Endothelial cell of umbilical vein (primary cell): ENCODE measurements at regions not wholly inside any gene's neighbourhood (a gene's known extent, or its start where the extent isn't known, plus 50 kb on each side); places are given as distances from the start of the nearest gene placed in this dataset.

ENCODE experiments used
- EZH2 ChIP-seq: IDR thresholded peaks from 2 replicates; pipeline ENCODE4 v1.6.1; 2012; ENCODE audit warnings: borderline replicate concordance, low read depth, mild to moderate bottlenecking, moderate library complexity, low read length, inconsistent platforms; ENCODE audit not compliant: severe bottlenecking
- FOS ChIP-seq: IDR thresholded peaks from 2 replicates; pipeline ENCODE4 v1.6.1; 2011; ENCODE audit warnings: mild to moderate bottlenecking, low read length, moderate library complexity, borderline replicate concordance; ENCODE audit not compliant: insufficient read depth
- JUN ChIP-seq: IDR thresholded peaks from 2 replicates; pipeline ENCODE4 v1.6.1; 2011; ENCODE audit warnings: borderline replicate concordance, low read depth; ENCODE audit not compliant: insufficient read length, insufficient read depth
- MYC ChIP-seq: IDR thresholded peaks from one replicate; pipeline ENCODE4 v1.6.1; 2011; ENCODE audit warnings: mild to moderate bottlenecking, low read depth, low read length
- POLR2A ChIP-seq: IDR thresholded peaks from 2 replicates; pipeline ENCODE4 v1.6.1; 2012; ENCODE audit warnings: low read depth, mild to moderate bottlenecking, control low read depth, low read length
- POLR2AphosphoS5 ChIP-seq: IDR thresholded peaks from 2 replicates; pipeline ENCODE4 v1.6.1; 2012; ENCODE audit warnings: low read depth, mild to moderate bottlenecking, control low read depth, low read length, moderate library complexity; ENCODE audit not compliant: insufficient read depth
- TF ChIP-seq, protein P1 (sequence below), 2 donors: IDR thresholded peaks; 1 replicate in 1 of 2; 2 replicates in 1 of 2; pipeline ENCODE4 v1.5.1; 2011; ENCODE audit warnings: low read length in 2 of 2, mild to moderate bottlenecking in 2 of 2, moderate library complexity in 2 of 2, control low read depth in 1 of 2, inconsistent platforms in 1 of 2, low read depth in 1 of 2; ENCODE audit not compliant: insufficient read depth in 1 of 2; ENCODE audit errors: extremely low read depth in 1 of 2

DNA sequence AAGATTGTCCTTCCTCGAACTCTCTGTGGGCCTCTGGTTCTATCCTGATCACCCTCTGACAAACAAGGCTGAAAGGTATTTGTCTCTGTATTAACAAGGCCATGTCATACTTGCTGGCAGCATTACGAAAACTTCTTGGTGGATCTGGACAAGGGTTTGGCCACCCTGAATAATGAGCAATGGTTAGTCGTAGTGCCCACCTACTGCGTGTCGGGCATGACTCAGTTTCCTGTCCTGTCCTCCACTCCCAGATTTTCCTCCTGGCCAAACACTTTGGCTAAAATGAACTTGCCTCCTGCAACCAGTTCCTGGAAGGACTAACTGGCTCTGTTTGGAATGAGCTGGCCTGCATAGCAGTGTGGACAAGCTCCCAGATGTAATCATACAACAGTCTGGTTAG, 198.5 kb upstream of the SMIM21 start:
- TF ChIP-seq EZH2 (no peak), MYC (no peak), FOS (no peak), POLR2A (no peak), POLR2AphosphoS5 (no peak), JUN (no peak)
- TF ChIP-seq, protein P1, sequence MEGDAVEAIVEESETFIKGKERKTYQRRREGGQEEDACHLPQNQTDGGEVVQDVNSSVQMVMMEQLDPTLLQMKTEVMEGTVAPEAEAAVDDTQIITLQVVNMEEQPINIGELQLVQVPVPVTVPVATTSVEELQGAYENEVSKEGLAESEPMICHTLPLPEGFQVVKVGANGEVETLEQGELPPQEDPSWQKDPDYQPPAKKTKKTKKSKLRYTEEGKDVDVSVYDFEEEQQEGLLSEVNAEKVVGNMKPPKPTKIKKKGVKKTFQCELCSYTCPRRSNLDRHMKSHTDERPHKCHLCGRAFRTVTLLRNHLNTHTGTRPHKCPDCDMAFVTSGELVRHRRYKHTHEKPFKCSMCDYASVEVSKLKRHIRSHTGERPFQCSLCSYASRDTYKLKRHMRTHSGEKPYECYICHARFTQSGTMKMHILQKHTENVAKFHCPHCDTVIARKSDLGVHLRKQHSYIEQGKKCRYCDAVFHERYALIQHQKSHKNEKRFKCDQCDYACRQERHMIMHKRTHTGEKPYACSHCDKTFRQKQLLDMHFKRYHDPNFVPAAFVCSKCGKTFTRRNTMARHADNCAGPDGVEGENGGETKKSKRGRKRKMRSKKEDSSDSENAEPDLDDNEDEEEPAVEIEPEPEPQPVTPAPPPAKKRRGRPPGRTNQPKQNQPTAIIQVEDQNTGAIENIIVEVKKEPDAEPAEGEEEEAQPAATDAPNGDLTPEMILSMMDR (IDR thresholded peaks at IDR 0.05; ENCODE audit: extremely low read depth in 1 of 2, insufficient read depth in 1 of 2, low read depth in 1 of 2, low read length in 2 of 2): no peak
